Parathyroid adenoma (tissue), 2 donors: ENCODE measurements at regions not wholly inside any gene's neighbourhood (a gene's known extent, or its start where the extent isn't known, plus 50 kb on each side); places are given as distances from the start of the nearest gene placed in this dataset.

Experiments
- H2AFZ ChIP-seq: fragments of 300-600 bp; sonication (generic); one replicate; pipeline ENCODE4 v1.7.0; 2017; ENCODE audit warnings: antibody characterized with exemption, mild to moderate bottlenecking
- H3K27ac ChIP-seq: fragments of 300-600 bp; sonication (generic); one replicate; pipeline ENCODE4 v1.7.0; 2017
- H3K27me3 ChIP-seq: fragments of 300-600 bp; sonication (generic); one replicate; pipeline ENCODE4 v1.7.0; 2017; ENCODE audit warnings: low read length; ENCODE audit not compliant: control insufficient read depth, insufficient read depth
- H3K36me3 ChIP-seq: fragments of 300-600 bp; sonication (generic); one replicate; pipeline ENCODE4 v1.7.0; 2017; ENCODE audit warnings: low read length; ENCODE audit not compliant: control insufficient read depth, insufficient read depth
- H3K4me1 ChIP-seq: fragments of 300-600 bp; sonication (generic); one replicate; pipeline ENCODE4 v1.7.0; 2017; ENCODE audit warnings: control low read depth
- H3K4me2 ChIP-seq: fragments of 300-600 bp; sonication (generic); one replicate; pipeline ENCODE4 v1.7.0; 2017; ENCODE audit warnings: low read length
- H3K4me3 ChIP-seq: fragments of 300-600 bp; sonication (generic); one replicate; pipeline ENCODE4 v1.7.0; 2017; ENCODE audit warnings: low read depth, low read length
- H3K79me2 ChIP-seq: fragments of 300-600 bp; sonication (generic); one replicate; pipeline ENCODE4 v1.7.0; 2017; ENCODE audit warnings: control low read depth
- H3K9ac ChIP-seq: fragments of 300-600 bp; sonication (generic); one replicate; pipeline ENCODE4 v1.7.0; 2017; ENCODE audit warnings: mild to moderate bottlenecking
- H3K9me3 ChIP-seq: fragments of 300-600 bp; sonication (generic); one replicate; pipeline ENCODE4 v1.7.0; 2017; ENCODE audit warnings: low read length; ENCODE audit not compliant: control insufficient read depth
- TF ChIP-seq, protein P1 (sequence below): fragments of 300-600 bp; sonication (generic); IDR thresholded peaks from one replicate; pipeline ENCODE4 v1.7.0; 2017; ENCODE audit warnings: antibody characterized with exemption, mild to moderate bottlenecking
- donor health status: primary hyperparathyroidism.

DNA sequence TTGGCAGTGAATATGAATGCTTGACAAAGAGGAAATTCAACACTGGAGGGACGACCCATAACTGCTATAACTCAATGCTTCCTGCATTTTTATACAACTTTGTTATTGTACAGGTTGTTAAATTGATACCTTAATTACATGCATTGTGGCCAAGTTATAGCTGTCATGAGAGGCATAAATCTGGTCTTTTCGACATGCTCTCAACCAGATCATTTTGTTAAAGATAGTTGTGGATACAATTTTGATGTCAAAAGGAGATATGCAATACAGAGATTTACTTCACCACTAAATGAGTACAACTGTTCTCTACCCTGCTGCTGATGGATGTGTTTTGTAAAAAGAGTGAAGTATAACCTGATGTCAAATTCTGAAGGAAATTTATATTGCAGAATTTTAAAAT is 946.0 kb downstream of the GALC start:
- no peaks in the 10 kb centered on the region for H3K36me3 ChIP-seq
- no peak overlapping the region for H3K4me3 ChIP-seq
- no peak overlapping the region for H3K27ac ChIP-seq
- H3K4me1 ChIP-seq: no peaks in the 10 kb centered on the region
- H3K9me3 ChIP-seq: no peaks in the 10 kb centered on the region
- H3K4me2 ChIP-seq: no peak overlapping the region
- no peaks in the 10 kb centered on the region for H3K79me2 ChIP-seq
- no peak overlapping the region for H3K9ac ChIP-seq
- H2AFZ ChIP-seq: no peak overlapping the region
- H3K27me3 ChIP-seq: no peaks in the 10 kb centered on the region
- TF ChIP-seq, protein P1, sequence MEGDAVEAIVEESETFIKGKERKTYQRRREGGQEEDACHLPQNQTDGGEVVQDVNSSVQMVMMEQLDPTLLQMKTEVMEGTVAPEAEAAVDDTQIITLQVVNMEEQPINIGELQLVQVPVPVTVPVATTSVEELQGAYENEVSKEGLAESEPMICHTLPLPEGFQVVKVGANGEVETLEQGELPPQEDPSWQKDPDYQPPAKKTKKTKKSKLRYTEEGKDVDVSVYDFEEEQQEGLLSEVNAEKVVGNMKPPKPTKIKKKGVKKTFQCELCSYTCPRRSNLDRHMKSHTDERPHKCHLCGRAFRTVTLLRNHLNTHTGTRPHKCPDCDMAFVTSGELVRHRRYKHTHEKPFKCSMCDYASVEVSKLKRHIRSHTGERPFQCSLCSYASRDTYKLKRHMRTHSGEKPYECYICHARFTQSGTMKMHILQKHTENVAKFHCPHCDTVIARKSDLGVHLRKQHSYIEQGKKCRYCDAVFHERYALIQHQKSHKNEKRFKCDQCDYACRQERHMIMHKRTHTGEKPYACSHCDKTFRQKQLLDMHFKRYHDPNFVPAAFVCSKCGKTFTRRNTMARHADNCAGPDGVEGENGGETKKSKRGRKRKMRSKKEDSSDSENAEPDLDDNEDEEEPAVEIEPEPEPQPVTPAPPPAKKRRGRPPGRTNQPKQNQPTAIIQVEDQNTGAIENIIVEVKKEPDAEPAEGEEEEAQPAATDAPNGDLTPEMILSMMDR: no peak

DNA sequence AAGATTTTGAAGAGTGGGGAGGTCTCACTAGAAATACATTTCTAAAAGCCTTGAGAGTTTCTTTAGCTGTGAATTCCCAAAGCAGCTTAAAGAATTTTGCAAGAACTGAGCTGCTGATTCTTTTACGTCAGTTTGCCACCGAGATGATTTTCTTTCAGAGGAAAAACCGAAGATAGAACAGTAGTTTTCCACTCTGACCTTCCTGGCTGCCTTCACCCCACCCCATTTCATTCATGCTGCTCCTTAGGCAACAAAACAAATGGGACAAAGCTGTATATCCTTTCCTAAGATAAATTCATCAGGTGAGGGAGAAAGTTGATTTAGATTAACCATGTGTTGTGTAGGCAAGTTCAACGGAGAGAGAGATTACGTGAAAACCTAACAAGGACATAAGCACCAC is 947.0 kb downstream of the GALC start:
- Histone ChIP-seq H3K4me1 (no peaks in the 10 kb centered on the region), H3K9ac (no peak overlapping the region), H3K79me2 (no peaks in the 10 kb centered on the region), H3K4me3 (no peak overlapping the region), H2AFZ (no peak overlapping the region), H3K9me3 (no peaks in the 10 kb centered on the region), H3K36me3 (no peaks in the 10 kb centered on the region), H3K4me2 (no peak overlapping the region), H3K27ac (no peak overlapping the region), H3K27me3 (no peaks in the 10 kb centered on the region)
- TF ChIP-seq, protein P1: no peak

DNA sequence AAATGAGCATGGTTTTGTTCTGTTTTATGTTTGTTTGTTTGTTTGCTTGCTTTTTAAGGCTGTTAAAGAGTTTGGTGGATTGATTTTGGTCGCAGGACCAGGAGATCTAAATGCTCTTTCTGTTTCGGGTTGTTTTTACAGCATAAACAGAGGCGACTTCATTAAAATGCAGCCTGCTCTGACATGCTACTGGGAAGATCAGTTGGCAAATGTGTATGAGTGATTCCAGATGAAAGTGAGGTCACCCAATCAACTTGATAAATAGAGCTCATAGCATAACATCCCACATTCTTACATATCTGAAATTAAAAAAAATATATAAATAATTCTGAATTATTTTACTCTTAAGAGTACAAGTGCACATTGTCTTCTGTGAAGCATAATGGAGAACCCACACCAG is 947.7 kb downstream of the GALC start:
- Histone ChIP-seq H3K27ac (no peak overlapping the region), H2AFZ (no peak overlapping the region), H3K4me1 (no peaks in the 10 kb centered on the region), H3K9ac (no peak overlapping the region), H3K79me2 (no peaks in the 10 kb centered on the region), H3K27me3 (no peaks in the 10 kb centered on the region), H3K36me3 (no peaks in the 10 kb centered on the region), H3K9me3 (no peaks in the 10 kb centered on the region), H3K4me3 (no peak overlapping the region), H3K4me2 (no peak overlapping the region)
- TF ChIP-seq, protein P1: no peak

DNA sequence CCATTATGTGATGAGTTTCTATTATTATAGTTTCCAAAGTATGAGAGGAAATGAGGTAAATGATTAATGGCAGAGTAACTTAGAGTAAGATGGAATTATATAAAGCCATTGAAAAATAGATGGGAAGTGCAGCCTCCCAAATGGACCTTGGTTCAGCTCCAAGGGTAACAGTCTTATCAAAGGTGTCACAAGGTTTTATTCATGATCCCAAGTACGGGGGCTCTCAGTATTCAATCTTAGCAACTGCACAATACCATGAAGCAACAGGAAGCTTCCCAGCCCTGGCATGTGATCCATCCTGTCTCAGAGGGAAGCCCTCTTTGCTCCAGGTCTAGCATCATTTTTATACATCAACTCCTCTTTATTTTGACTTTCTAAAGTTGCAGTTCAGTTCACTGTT is 948.2 kb downstream of the GALC start:
- Histone ChIP-seq H3K4me2 (no peak overlapping the region), H3K4me1 (no peaks in the 10 kb centered on the region), H3K79me2 (no peaks in the 10 kb centered on the region), H3K9me3 (no peaks in the 10 kb centered on the region), H3K9ac (no peak overlapping the region), H3K4me3 (no peak overlapping the region), H3K36me3 (no peaks in the 10 kb centered on the region), H3K27ac (no peak overlapping the region), H3K27me3 (no peaks in the 10 kb centered on the region), H2AFZ (no peak overlapping the region)
- TF ChIP-seq, protein P1: no peak

DNA sequence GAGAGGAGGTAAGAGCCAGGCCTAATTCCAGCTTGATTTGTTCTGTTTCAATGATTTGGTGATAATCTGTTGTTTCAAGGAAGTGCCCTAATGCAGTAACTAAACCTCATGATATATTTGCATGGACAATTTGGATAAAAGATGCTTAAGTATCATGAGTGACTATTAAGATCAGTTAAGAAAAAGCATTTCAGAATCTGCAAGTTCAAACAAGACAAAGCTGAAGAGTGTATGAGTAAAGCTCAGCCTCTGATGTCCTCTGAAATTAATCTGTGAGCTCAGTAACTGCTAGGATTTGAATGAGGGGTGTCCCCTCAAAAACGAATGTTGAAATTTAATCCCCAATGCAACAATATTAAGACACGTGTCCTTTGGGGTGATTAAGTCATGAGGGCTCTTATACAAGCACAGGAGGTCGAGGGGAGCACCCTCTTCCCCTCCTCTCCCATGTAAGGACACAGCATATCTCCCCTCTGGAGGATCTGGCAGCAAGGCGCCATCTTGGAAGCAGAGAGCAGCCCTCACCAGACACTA is 949.2 kb downstream of the GALC start:
- no peak overlapping the region for H3K9ac ChIP-seq
- no peaks in the 10 kb centered on the region for H3K27me3 ChIP-seq
- no peak overlapping the region for H3K4me2 ChIP-seq
- H3K4me3 ChIP-seq: no peak overlapping the region
- no peaks in the 10 kb centered on the region for H3K79me2 ChIP-seq
- no peaks in the 10 kb centered on the region for H3K4me1 ChIP-seq
- no peaks in the 10 kb centered on the region for H3K36me3 ChIP-seq
- H2AFZ ChIP-seq: no peak overlapping the region
- no peak overlapping the region for H3K27ac ChIP-seq
- H3K9me3 ChIP-seq: no peaks in the 10 kb centered on the region
- TF ChIP-seq, protein P1: no peak
